ENCODE measurements at regions not wholly inside any gene's neighbourhood (a gene's known extent, or its start where the extent isn't known, plus 50 kb on each side); places are given as distances from the start of the nearest gene placed in this dataset.

GRCh38 chr16:17729820-17730219, 259.1 kb upstream of the XYLT1 start:
- no peaks in the 10 kb centered on the region for H3K4me1 ChIP-seq (ENCODE audit: control insufficient read depth in 2 of 2, insufficient read depth in 2 of 2, low read length in 2 of 2)
- ChIA-PET CTCF (no interaction called here), POLR2A (no interaction called here)
- no peaks in the 10 kb centered on the region for H3K36me3 ChIP-seq (replicated peaks in 1 of 2; ENCODE audit: control extremely low read depth in 1 of 2, control insufficient read depth in 1 of 2, extremely low read depth in 1 of 2, insufficient read depth in 2 of 2, low read length in 1 of 2)
- ATAC-seq (ENCODE audit: low read depth) (no peak), DNase-seq (no peak)
- no peak overlapping the region for H3K27ac ChIP-seq (ENCODE audit: low read length in 2 of 2)
- H4K20me1 ChIP-seq (ENCODE audit: control insufficient read depth, insufficient read depth, low read length, poor library complexity, severe bottlenecking) = no peaks in the 10 kb centered on the region
- Mint-ChIP-seq H3K4me1 (no peaks in the 10 kb centered on the region), H3K4me3 (no peak overlapping the region), H3K9me3 (ENCODE audit: insufficient read depth) (peaks cover 6% of the 10 kb centered on the region), H3K27ac (no peak overlapping the region), H3K27me3 (peaks cover 22% of the 10 kb centered on the region)
- intact Hi-C loops (cut with micrococcal nuclease) = no loop called here
- H3K79me2 ChIP-seq (ENCODE audit: control insufficient read depth, insufficient read depth, low read length) = no peaks in the 10 kb centered on the region
- no peak overlapping the region for H3K4me3 ChIP-seq (ENCODE audit: control extremely low read depth in 1 of 5, extremely low read depth in 1 of 5, insufficient read depth in 1 of 5, low read depth in 2 of 5, low read length in 4 of 5)
- no peak overlapping the region for H2AFZ ChIP-seq (ENCODE audit: insufficient read depth, low read depth, low read length, poor library complexity, severe bottlenecking)
- peaks cover 0 to 9% (median 3%) of the 10 kb centered on the region in 3 donors for H3K9me3 ChIP-seq (ENCODE audit: control extremely low read depth in 1 of 3, control insufficient read depth in 2 of 3, insufficient read depth in 1 of 3, low read length in 2 of 3)
- H3K27me3 ChIP-seq (replicated peaks in 1 of 4; ENCODE audit: control extremely low read depth in 1 of 4, control insufficient read depth in 3 of 4, insufficient read depth in 4 of 4, low read length in 3 of 4) = peaks cover 0 to 3% (median 0%) of the 10 kb centered on the region in 4 experiments
- no peak overlapping the region for H3K9ac ChIP-seq (ENCODE audit: low read length)
- TF ChIP-seq CTCF (IDR thresholded peaks at IDR 0.05) = no peak
- TF ChIP-seq EZH2 (IDR thresholded peaks at IDR 0.05; ENCODE audit: borderline replicate concordance, insufficient read depth, low read depth, low read length, poor library complexity, severe bottlenecking) = no peak
- WGBS (ENCODE audit: insufficient coverage) = 83% methylated on average over 3 of the region's 3 CpGs
- no peak overlapping the region for H3K4me2 ChIP-seq (replicated peaks; ENCODE audit: low read depth, low read length, poor library complexity, severe bottlenecking)

- Mint-ChIP-seq H3K9me3 (ENCODE audit: insufficient read depth) (peaks cover 6% of the 10 kb centered on the region), H3K27me3 (peaks cover 31% of the 10 kb centered on the region), H3K27ac (no peak overlapping the region), H3K4me1 (no peaks in the 10 kb centered on the region), H3K4me3 (no peak overlapping the region)
- no peaks in the 10 kb centered on the region for H3K79me2 ChIP-seq (ENCODE audit: control insufficient read depth, insufficient read depth, low read length)
- H3K4me2 ChIP-seq (replicated peaks; ENCODE audit: low read depth, low read length, poor library complexity, severe bottlenecking) = no peak overlapping the region
- H2AFZ ChIP-seq (ENCODE audit: insufficient read depth, low read depth, low read length, poor library complexity, severe bottlenecking) = no peak overlapping the region
- H3K4me1 ChIP-seq (ENCODE audit: control insufficient read depth in 2 of 2, insufficient read depth in 2 of 2, low read length in 2 of 2) = no peaks in the 10 kb centered on the region
- ATAC-seq (ENCODE audit: low read depth) (no peak), DNase-seq (no peak)
- ChIA-PET POLR2A (no interaction called here), CTCF (no interaction called here)
- H3K9me3 ChIP-seq (ENCODE audit: control extremely low read depth in 1 of 3, control insufficient read depth in 2 of 3, insufficient read depth in 1 of 3, low read length in 2 of 3) = peaks cover 0 to 5% (median 3%) of the 10 kb centered on the region in 3 donors
- no peak overlapping the region for H3K27ac ChIP-seq (ENCODE audit: low read length in 2 of 2)
- no peak overlapping the region for H3K4me3 ChIP-seq (ENCODE audit: control extremely low read depth in 1 of 5, extremely low read depth in 1 of 5, insufficient read depth in 1 of 5, low read depth in 2 of 5, low read length in 4 of 5)
- H3K36me3 ChIP-seq (replicated peaks in 1 of 2; ENCODE audit: control extremely low read depth in 1 of 2, control insufficient read depth in 1 of 2, extremely low read depth in 1 of 2, insufficient read depth in 2 of 2, low read length in 1 of 2) = no peaks in the 10 kb centered on the region
- peaks cover 0 to 3% (median 0%) of the 10 kb centered on the region in 4 experiments for H3K27me3 ChIP-seq (replicated peaks in 1 of 4; ENCODE audit: control extremely low read depth in 1 of 4, control insufficient read depth in 3 of 4, insufficient read depth in 4 of 4, low read length in 3 of 4)
- H4K20me1 ChIP-seq (ENCODE audit: control insufficient read depth, insufficient read depth, low read length, poor library complexity, severe bottlenecking) = no peaks in the 10 kb centered on the region
- no peak overlapping the region for H3K9ac ChIP-seq (ENCODE audit: low read length)
- WGBS (ENCODE audit: insufficient coverage) = no CpG with 5 or more reads among the region's 4 CpGs
- no peak for TF ChIP-seq CTCF (IDR thresholded peaks at IDR 0.05)
- TF ChIP-seq EZH2 (IDR thresholded peaks at IDR 0.05; ENCODE audit: borderline replicate concordance, insufficient read depth, low read depth, low read length, poor library complexity, severe bottlenecking) = no peak
- intact Hi-C loops (cut with micrococcal nuclease) = no loop called here
Measured at GRCh38 chr16:17728196-17728595, 257.4 kb upstream of the XYLT1 start.

Data from B cell (primary cell).